Neuronal stem cell (in vitro differentiated cells): ENCODE measurements at regions not wholly inside any gene's neighbourhood (a gene's known extent, or its start where the extent isn't known, plus 50 kb on each side); places are given as distances from the start of the nearest gene placed in this dataset.

Experiments
- DNase-seq: peaks from one replicate; pipeline ENCODE4 v3.0.0-alpha.2; 2013; ENCODE audit warnings: low spot score
- H2AFZ ChIP-seq: one replicate; pipeline ENCODE4 v1.6.1; 2013; ENCODE audit warnings: mild to moderate bottlenecking, low read length, inconsistent platforms
- H2AK5ac ChIP-seq: 2 replicates; pipeline ENCODE4 v1.6.1; 2013; ENCODE audit warnings: low read depth, mild to moderate bottlenecking, inconsistent platforms, low read length, moderate library complexity, mixed read lengths
- H2BK120ac ChIP-seq: 2 replicates; pipeline ENCODE4 v1.6.1; 2013; ENCODE audit warnings: low read depth, mild to moderate bottlenecking, inconsistent platforms, low read length, moderate library complexity, mixed read lengths
- H2BK12ac ChIP-seq: one replicate; pipeline ENCODE4 v1.6.1; 2013; ENCODE audit warnings: low read length, inconsistent platforms
- H2BK15ac ChIP-seq: 2 replicates; pipeline ENCODE4 v1.6.1; 2013; ENCODE audit warnings: mild to moderate bottlenecking, low read length, inconsistent platforms, mixed read lengths
- H2BK5ac ChIP-seq: one replicate; pipeline ENCODE4 v1.6.1; 2013; ENCODE audit warnings: inconsistent platforms, mild to moderate bottlenecking, low read length, moderate library complexity
- H3K14ac ChIP-seq: one replicate; pipeline ENCODE4 v1.6.1; 2013; ENCODE audit warnings: low read length, inconsistent platforms
- H3K18ac ChIP-seq: 2 replicates; pipeline ENCODE4 v1.6.1; 2013; ENCODE audit warnings: low read length, inconsistent platforms
- H3K23ac ChIP-seq: 2 replicates; pipeline ENCODE4 v1.6.1; 2013; ENCODE audit warnings: low read depth, mild to moderate bottlenecking, mixed read lengths, low read length, inconsistent platforms; ENCODE audit not compliant: poor library complexity
- H3K27ac ChIP-seq: replicated peaks from 3 replicates; pipeline ENCODE4 v1.5.1; 2013; ENCODE audit warnings: low read length, inconsistent platforms
- H3K27me3 ChIP-seq, 3 experiments: 2 replicates each; pipeline ENCODE4 v1.6.1; 2013; ENCODE audit warnings: low read length in 3 of 3, mild to moderate bottlenecking in 2 of 3, inconsistent platforms in 1 of 3, low read depth in 1 of 3, mixed read lengths in 1 of 3, moderate library complexity in 1 of 3; ENCODE audit not compliant: control insufficient read depth in 3 of 3, insufficient read depth in 3 of 3
- H3K36me3 ChIP-seq, 2 donors: replicated peaks in 1 of 2; 2 replicates each; pipeline ENCODE4 v1.6.1; 2013; ENCODE audit warnings: low read length in 2 of 2; ENCODE audit not compliant: control insufficient read depth in 2 of 2, insufficient read depth in 2 of 2
- H3K4ac ChIP-seq: 2 replicates; pipeline ENCODE4 v1.6.1; 2013; ENCODE audit warnings: inconsistent platforms, mild to moderate bottlenecking, low read length, moderate library complexity
- H3K4me1 ChIP-seq, 2 donors: 1 replicate in 1 of 2; 2 replicates in 1 of 2; pipeline ENCODE4 v1.6.1; 2013; ENCODE audit warnings: low read length in 2 of 2, low read depth in 1 of 2; ENCODE audit not compliant: control insufficient read depth in 2 of 2, insufficient read depth in 1 of 2
- H3K4me2 ChIP-seq: one replicate; pipeline ENCODE4 v1.6.1; 2013; ENCODE audit warnings: mild to moderate bottlenecking, low read length, inconsistent platforms; ENCODE audit not compliant: insufficient read depth, poor library complexity, severe bottlenecking
- H3K4me3 ChIP-seq, 2 donors: 2 replicates each; pipeline ENCODE4 v1.5.1; 2013; ENCODE audit warnings: low read length in 2 of 2, mild to moderate bottlenecking in 2 of 2, inconsistent platforms in 1 of 2, moderate library complexity in 1 of 2
- H3K79me1 ChIP-seq: one replicate; pipeline ENCODE4 v1.6.1; 2013; ENCODE audit warnings: low read depth, mild to moderate bottlenecking, inconsistent platforms, low read length, moderate library complexity
- H3K9ac ChIP-seq: one replicate; pipeline ENCODE4 v1.6.1; 2013; ENCODE audit warnings: mild to moderate bottlenecking, low read depth, low read length, inconsistent platforms; ENCODE audit not compliant: poor library complexity
- H3K9me3 ChIP-seq, 2 donors: replicated peaks in 1 of 2; 2 replicates each; pipeline versions ENCODE3 to v1.6.1; 2013; ENCODE audit warnings: low read length in 2 of 2, mild to moderate bottlenecking in 2 of 2, inconsistent platforms in 1 of 2, low read depth in 1 of 2, mixed read lengths in 1 of 2, moderate library complexity in 1 of 2; ENCODE audit not compliant: control insufficient read depth in 2 of 2, insufficient read depth in 1 of 2
- H4K8ac ChIP-seq: one replicate; pipeline ENCODE4 v1.6.1; 2013; ENCODE audit warnings: low read depth, mild to moderate bottlenecking, inconsistent platforms, low read length, moderate library complexity
- H4K91ac ChIP-seq: one replicate; pipeline ENCODE4 v1.6.1; 2013; ENCODE audit warnings: low read length, low read depth, mild to moderate bottlenecking, inconsistent platforms; ENCODE audit not compliant: poor library complexity
- WGBS, 2 donors: extraction: QIAGEN DNeasy Blood & Tissue Kit; methylation state at CpG; one replicate each; pipeline ENCODE4 v1.1.7; 2013; ENCODE audit warnings: missing lambda C conversion rate in 2 of 2, mixed read lengths in 1 of 2; ENCODE audit not compliant: insufficient read length in 2 of 2, insufficient replicate concordance in 1 of 2; ENCODE audit errors: extremely low coverage in 2 of 2; 5-methylcytosine and 5-hydroxymethylcytosine counted together

DNA sequence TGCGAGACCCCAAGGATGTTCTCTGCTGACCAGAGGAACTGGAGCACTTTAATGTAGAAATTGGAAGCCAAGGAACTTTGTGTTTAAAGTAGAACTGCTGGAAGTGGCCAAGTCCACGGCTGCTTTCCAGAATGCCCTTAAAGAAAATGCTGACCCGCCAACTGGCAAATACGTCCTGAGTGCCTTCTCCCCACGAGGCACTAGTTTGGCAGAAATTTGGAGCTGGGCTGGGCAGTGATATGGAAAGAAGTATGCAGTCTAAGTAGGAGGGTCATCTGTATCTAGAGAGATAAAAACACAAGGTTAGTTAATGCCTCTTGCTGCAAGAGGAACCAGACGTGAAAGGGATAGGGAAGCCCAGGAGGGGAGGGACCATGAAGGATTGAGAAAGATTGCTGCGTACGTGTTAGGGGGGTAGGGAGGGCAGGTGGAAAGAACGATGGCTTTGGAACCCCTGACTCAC is 59.3 kb upstream of the RFX8 start:
- Histone ChIP-seq H4K8ac (no peak overlapping the region), H3K4ac (no peak overlapping the region), H2AK5ac (no peak overlapping the region), H3K4me1 (peaks cover 0 to 4% of the 10 kb centered on the region in 2 donors), H2BK15ac (no peak overlapping the region), H3K79me1 (no peaks in the 10 kb centered on the region), H3K18ac (no peak overlapping the region), H3K36me3 (no peaks in the 10 kb centered on the region), H3K27ac (no peak overlapping the region), H2BK5ac (no peak overlapping the region), H2BK120ac (no peak overlapping the region), H3K4me3 (no peak overlapping the region), H4K91ac (no peak overlapping the region), H3K9me3 (no peaks in the 10 kb centered on the region), H2AFZ (peak overlapping the region; percentile 67), H3K23ac (no peak overlapping the region), H2BK12ac (no peak overlapping the region), H3K4me2 (no peak overlapping the region), H3K9ac (no peak overlapping the region), H3K14ac (no peak overlapping the region), H3K27me3 (no peaks in the 10 kb centered on the region)
- WGBS, 2 donors: no CpG with 5 or more reads among the region's 9 CpGs
- DNase-seq: no peak

GRCh38 chr2:101533561-101534148 is 58.7 kb upstream of the RFX8 start:
- H3K23ac ChIP-seq: no peak overlapping the region
- H2BK15ac ChIP-seq: no peak overlapping the region
- H2BK5ac ChIP-seq: no peak overlapping the region
- no peak overlapping the region for H3K4me2 ChIP-seq
- H3K27ac ChIP-seq: no peak overlapping the region
- no peaks in the 10 kb centered on the region for H3K79me1 ChIP-seq
- H2BK120ac ChIP-seq: no peak overlapping the region
- H3K14ac ChIP-seq: no peak overlapping the region
- H3K4ac ChIP-seq: no peak overlapping the region
- peaks cover 0 to 4% of the 10 kb centered on the region in 2 donors for H3K4me1 ChIP-seq
- no peak overlapping the region for H4K8ac ChIP-seq
- peak; percentile 6 for DNase-seq
- H4K91ac ChIP-seq: no peak overlapping the region
- H3K27me3 ChIP-seq: no peaks in the 10 kb centered on the region
- no peak overlapping the region for H3K18ac ChIP-seq
- H3K9ac ChIP-seq: no peak overlapping the region
- no CpG with 5 or more reads among the region's 10 CpGs for WGBS, 2 donors
- H2AK5ac ChIP-seq: no peak overlapping the region
- H2AFZ ChIP-seq: peak overlapping the region; percentile 67
- H3K36me3 ChIP-seq: no peaks in the 10 kb centered on the region
- no peak overlapping the region for H3K4me3 ChIP-seq
- H2BK12ac ChIP-seq: no peak overlapping the region
- no peaks in the 10 kb centered on the region for H3K9me3 ChIP-seq

GRCh38 chr2:101528501-101528900 is 53.6 kb upstream of the RFX8 start:
- no peak overlapping the region for H3K14ac ChIP-seq
- no peak overlapping the region for H3K4me2 ChIP-seq
- no peak overlapping the region for H2BK120ac ChIP-seq
- H3K9ac ChIP-seq: no peak overlapping the region
- no peak overlapping the region for H2BK5ac ChIP-seq
- H3K27ac ChIP-seq: no peak overlapping the region
- H3K79me1 ChIP-seq: no peaks in the 10 kb centered on the region
- no peak overlapping the region for H2AFZ ChIP-seq
- no peak overlapping the region for H3K4ac ChIP-seq
- no peak for DNase-seq
- H3K36me3 ChIP-seq: no peaks in the 10 kb centered on the region
- WGBS, 2 donors: no CpG with 5 or more reads among the region's 4 CpGs
- no peak overlapping the region for H2BK12ac ChIP-seq
- H3K4me3 ChIP-seq: no peak overlapping the region
- no peak overlapping the region for H2AK5ac ChIP-seq
- no peak overlapping the region for H4K8ac ChIP-seq
- no peaks in the 10 kb centered on the region for H3K27me3 ChIP-seq
- H4K91ac ChIP-seq: no peak overlapping the region
- H2BK15ac ChIP-seq: no peak overlapping the region
- no peak overlapping the region for H3K18ac ChIP-seq
- H3K4me1 ChIP-seq: no peaks in the 10 kb centered on the region
- H3K23ac ChIP-seq: no peak overlapping the region
- H3K9me3 ChIP-seq: no peaks in the 10 kb centered on the region

DNA sequence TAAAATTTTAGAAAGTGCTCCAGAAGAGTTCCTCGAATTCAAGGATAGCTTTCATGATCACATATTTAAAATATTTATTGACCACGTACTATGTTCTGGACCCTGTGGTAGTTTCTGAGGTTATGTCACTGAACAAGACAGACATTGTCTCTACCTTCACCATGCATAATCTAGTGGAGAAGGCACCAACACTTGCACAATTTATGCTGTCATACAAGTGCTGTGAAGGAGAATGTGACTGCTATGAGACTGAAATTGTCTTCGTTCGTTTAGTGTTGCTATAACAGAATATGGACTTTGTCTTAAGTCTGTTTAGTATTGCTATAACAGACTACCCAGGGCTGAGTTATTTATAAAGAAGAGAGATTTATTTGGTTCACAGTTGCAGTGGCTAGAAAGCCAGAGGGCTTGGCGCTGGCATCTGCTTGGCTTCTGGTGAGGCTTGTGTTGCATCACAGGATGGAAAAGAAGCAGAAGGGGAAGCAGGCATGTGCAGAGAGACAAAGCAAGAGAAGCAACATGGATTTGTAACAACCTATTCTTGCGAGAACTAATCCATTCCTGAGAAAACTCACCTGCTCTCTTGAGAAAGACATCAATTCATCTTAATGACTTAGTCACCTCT is 50.0 kb upstream of the RFX8 start:
- H3K9me3 ChIP-seq: no peaks in the 10 kb centered on the region
- no peak overlapping the region for H3K23ac ChIP-seq
- H2BK120ac ChIP-seq: no peak overlapping the region
- H4K91ac ChIP-seq: no peak overlapping the region
- no peak overlapping the region for H3K9ac ChIP-seq
- H2AK5ac ChIP-seq: no peak overlapping the region
- no peak overlapping the region for H2BK12ac ChIP-seq
- H3K18ac ChIP-seq: no peak overlapping the region
- H2BK15ac ChIP-seq: no peak overlapping the region
- no peak overlapping the region for H3K14ac ChIP-seq
- H3K4me2 ChIP-seq: no peak overlapping the region
- H3K4me1 ChIP-seq: no peaks in the 10 kb centered on the region
- no peak overlapping the region for H3K27ac ChIP-seq
- no peaks in the 10 kb centered on the region for H3K79me1 ChIP-seq
- H3K4ac ChIP-seq: no peak overlapping the region
- H3K27me3 ChIP-seq: no peaks in the 10 kb centered on the region
- no peak overlapping the region for H2BK5ac ChIP-seq
- H2AFZ ChIP-seq: no peak overlapping the region
- WGBS, 2 donors: no CpG with 5 or more reads among the region's 6 CpGs
- no peak overlapping the region for H3K4me3 ChIP-seq
- H4K8ac ChIP-seq: no peak overlapping the region
- no peaks in the 10 kb centered on the region for H3K36me3 ChIP-seq
- no peak for DNase-seq
